HEK293T (cell line): ENCODE measurements at regions not wholly inside any gene's neighbourhood (a gene's known extent, or its start where the extent isn't known, plus 50 kb on each side); places are given as distances from the start of the nearest gene placed in this dataset.

Experiments
- BHLHE40 ChIP-seq: fragments of 450-650 bp; IDR thresholded peaks from 2 replicates; pipeline ENCODE4 v1.6.1; 2016; ENCODE audit warnings: mild to moderate bottlenecking, moderate library complexity, borderline replicate concordance
- CTBP1 ChIP-seq: fragments of 450-650 bp; IDR thresholded peaks from 2 replicates; pipeline ENCODE4 v1.6.1; 2016; ENCODE audit warnings: borderline replicate concordance
- ELF4 ChIP-seq: fragments of 450-650 bp; IDR thresholded peaks from 2 replicates; pipeline ENCODE4 v1.6.1; 2017; ENCODE audit warnings: antibody characterized with exemption
- FOXK2 ChIP-seq: fragments of 450-650 bp; IDR thresholded peaks from 2 replicates; pipeline ENCODE4 v1.6.1; 2016; ENCODE audit warnings: mild to moderate bottlenecking
- FOXM1 ChIP-seq: fragments of 450-650 bp; IDR thresholded peaks from 2 replicates; pipeline ENCODE4 v1.6.1; 2017; ENCODE audit warnings: mild to moderate bottlenecking, borderline replicate concordance
- HDGF ChIP-seq: fragments of 450-650 bp; IDR thresholded peaks from 2 replicates; pipeline ENCODE4 v1.6.1; 2017; ENCODE audit warnings: antibody characterized with exemption, borderline replicate concordance
- SP1 ChIP-seq: fragments of 450-650 bp; IDR thresholded peaks from 2 replicates; pipeline ENCODE4 v1.6.1; 2017
- TARDBP ChIP-seq: fragments of 450-650 bp; IDR thresholded peaks from 2 replicates; pipeline ENCODE4 v1.6.1; 2016

DNA sequence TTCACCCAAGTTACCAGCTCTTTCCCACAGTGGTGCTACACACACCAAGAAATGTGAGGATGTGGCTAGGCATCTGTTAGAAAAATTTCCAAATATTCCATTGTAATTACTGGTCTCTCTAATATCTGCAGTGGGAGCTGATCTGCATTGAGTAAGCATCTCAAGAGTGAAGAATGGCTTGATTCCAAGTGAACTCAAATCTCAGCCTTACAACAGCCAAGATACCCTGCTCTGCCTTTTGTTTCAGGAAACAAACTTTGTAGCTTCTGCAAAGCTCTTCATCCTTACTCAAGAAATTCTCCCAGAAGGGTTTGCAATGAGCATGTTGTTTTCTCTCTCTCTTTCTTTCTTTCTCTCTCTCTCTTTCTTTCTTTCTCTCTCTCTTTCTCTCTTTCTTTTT is 181.1 kb downstream of the FCRL5 start:
- TF ChIP-seq BHLHE40 (no peak), FOXK2 (no peak), HDGF (no peak), SP1 (no peak), TARDBP (no peak), CTBP1 (no peak), FOXM1 (no peak), ELF4 (no peak)
